CD4-positive, alpha-beta T cell treated with Interferon alpha-2 for 1 hour (primary cell): ENCODE measurements at regions not wholly inside any gene's neighbourhood (a gene's known extent, or its start where the extent isn't known, plus 50 kb on each side); places are given as distances from the start of the nearest gene placed in this dataset.
A peak's percentile ranks its signal among the peaks of the same experiment; 100 is the strongest.

ENCODE experiments used
- DNase-seq, 2 donors: peaks; one replicate each; pipeline ENCODE4 v3.0.0-alpha.2; 2020 to 2022

DNA sequence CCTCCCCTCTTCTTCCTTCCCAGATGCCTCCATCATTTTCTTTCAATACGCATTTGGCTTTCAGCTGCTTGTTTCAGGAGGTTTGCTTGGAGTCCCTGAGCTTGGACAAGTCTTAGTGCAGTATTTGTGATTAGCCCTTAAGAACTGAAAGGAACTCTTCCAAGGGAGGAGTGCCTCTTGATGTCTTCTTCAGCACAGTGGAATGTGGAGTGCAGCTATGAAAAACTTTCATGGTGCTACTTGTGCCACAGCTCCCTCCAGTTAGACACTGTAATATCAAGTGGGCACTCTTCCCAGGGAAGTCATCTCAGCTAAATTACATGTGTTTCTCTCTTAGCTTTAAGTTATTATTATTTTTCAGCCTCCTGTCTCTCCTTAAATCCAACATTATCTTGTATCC is 173.1 kb downstream of the NECTIN3 start:
- no peak for DNase-seq

- DNase-seq: no peak
Observed at GRCh38 chr3:111246967-111247760, 175.5 kb downstream of the NECTIN3 start.

DNA sequence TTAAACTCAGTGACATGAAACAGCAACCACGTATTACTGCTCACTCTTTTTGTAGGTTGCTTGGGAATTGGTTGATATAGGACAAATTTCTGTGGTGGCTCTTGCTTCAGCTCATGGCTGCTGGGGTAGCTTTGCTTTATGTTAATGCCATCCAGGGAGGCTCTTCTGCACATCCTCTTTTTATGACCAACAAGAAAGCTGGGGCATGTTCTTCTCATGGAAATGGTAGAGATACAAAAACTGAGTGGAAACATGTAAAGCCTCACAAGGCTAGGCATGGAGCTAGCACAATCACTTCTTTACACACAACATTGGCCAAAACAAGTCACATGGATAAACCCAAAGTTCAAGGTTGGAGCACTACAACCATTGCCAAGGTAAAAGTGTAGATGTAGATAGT is 176.8 kb downstream of the NECTIN3 start:
- DNase-seq: no peak

- DNase-seq: no peak
Observed at GRCh38 chr3:111249421-111249820, 177.8 kb downstream of the NECTIN3 start.

GRCh38 chr3:111252779-111253178 is 181.2 kb downstream of the NECTIN3 start:
- DNase-seq: peak in 1 of 2 donors; percentile 5

DNA sequence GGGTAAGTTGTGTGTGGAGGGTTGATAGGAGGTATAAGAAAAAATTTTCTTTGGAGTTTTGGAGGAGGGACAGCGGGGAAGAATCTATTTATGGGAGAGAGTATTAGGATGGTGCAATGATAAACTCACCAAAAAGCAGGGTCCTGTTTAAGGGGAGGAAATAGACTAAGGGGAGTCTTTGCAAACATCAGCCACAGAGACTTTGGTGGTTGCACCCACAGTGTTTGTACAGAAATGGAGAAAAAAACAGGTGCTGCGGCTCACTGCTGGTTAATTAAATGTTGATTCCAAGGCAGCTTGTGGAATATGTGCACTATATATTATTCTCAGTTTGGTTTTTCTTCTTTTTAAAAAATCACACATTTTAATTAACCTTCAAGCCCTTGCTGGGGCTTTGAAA is 182.1 kb downstream of the NECTIN3 start:
- DNase-seq: no peak

- peak in 1 of 2 donors; percentile 16 for DNase-seq
Observed at GRCh38 chr3:111260878-111261277, 189.3 kb downstream of the NECTIN3 start.

DNA sequence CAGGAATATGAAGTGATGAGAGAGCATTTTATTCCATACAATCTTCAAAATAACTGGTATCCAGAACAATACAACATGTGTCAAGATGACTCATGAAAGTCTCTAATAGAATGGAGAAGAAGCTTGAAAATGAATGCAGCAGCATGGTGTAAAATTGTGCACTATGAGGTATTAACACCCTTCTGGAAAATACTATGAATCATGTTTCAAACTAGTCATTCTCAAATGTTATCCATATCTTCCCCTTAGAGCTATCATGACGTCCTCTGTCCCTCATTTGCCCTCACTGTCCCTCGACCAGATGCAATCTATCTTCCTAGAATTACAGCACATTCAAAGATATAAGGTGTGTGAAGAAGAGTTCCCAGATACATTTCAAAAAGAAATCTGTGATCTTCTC is 198.2 kb downstream of the NECTIN3 start:
- DNase-seq: no peak

DNA sequence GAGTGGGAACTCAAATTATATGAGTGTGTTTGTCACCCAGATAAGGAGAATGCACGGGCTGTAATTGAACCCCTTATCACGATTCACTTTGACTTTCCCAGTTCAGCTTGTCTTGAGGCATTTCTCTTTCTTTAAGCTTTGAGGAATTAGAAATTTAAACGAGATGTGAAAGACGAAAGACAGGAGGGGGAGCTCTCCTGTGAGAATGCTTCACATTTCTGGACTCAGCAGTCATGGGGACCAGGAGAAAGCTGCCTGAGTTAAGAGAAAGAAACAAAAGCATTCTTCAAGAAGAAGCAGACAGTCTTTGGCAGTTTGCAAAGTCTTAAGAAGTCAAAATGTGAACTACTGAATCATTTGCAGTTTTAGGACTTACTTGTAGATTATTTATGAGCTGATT is 205.6 kb downstream of the NECTIN3 start:
- no peak for DNase-seq

DNA sequence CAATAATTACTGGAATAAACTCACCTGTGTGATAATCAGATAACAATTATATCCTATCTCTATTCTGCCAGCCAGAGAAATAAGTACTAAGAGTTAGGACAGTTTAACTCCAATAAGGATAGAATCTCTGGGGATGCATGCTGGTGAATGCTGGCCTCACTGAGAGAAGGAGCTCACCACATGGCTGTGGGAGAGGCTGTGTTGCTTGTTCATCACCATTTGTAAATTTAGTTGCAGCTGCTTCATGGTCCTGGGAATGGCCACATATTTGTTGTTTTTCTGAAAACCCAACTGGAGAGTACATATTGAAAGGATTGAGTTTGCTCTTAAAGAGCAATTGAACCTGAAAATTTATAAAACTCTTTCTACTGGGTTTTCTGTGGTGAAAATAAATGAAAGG is 207.3 kb downstream of the NECTIN3 start:
- DNase-seq: no peak

DNA sequence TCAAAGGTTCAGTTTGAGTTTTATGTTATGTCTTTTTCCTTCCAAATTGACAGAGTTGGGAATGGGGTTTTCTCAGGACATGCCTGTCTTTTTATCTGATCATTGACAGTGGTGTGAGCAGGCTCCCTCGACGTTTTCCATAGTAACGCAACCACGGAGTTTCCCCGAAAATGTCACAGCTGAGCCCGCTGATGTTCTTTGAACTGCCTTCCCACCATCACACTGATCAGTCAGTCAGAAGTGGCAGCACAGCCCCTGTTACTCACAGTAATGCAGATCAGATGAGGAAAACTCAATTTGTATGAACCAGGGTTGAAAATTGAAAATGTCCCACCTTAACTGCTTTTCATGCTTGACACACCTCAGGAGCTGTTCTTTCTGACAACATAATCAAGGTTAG is 210.4 kb downstream of the NECTIN3 start:
- DNase-seq: no peak

DNA sequence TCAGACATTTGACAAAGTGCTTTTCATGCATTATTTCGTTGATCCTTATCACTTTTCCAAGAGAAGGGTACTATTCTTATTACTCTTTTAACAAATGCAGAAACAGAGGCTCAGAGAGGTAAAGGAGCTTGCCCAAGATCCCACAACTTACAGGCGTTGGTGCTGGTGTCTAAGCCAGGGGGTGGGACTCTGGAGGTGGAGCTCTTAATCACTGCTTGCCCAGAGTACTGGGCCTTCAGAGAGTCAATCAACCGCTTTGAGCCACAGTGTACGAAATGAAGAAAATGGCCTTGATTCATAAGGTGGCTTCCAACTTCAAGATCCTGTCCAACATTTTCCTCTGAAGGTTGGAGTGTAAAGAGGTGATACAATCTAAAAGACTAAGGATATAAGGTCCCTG is 211.5 kb downstream of the NECTIN3 start:
- no peak for DNase-seq

DNA sequence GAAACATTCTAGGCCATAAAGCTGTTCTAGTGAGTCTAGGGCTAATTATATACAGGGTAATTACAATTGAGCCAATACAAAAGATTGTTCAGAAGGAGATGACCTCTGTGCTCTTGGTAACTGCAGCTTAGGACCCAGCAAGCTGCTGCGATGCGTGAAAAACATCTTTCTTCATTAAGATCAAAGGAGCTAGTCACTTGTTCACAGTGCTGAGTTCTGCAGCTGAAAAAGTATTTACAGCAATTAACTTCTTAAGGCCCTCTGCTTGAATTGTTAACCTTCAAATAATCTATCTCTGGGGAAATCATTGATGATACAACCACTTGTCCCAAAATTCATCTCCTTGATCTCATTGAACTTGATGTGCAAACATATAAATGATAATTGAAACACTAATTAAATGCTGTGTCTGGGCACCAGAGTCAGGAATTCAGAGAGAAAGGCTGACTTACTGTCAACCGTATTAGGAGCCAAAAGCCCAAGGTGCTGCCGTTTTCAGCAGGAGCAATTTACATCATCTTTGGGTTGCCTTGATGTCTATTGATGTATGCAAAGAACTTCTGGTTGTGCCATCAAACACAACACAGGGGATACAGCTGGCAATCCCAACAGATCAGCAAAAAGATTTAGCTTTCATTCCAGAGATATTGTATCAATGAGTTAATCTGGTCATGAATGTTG is 213.0 kb downstream of the NECTIN3 start:
- no peak for DNase-seq

DNA sequence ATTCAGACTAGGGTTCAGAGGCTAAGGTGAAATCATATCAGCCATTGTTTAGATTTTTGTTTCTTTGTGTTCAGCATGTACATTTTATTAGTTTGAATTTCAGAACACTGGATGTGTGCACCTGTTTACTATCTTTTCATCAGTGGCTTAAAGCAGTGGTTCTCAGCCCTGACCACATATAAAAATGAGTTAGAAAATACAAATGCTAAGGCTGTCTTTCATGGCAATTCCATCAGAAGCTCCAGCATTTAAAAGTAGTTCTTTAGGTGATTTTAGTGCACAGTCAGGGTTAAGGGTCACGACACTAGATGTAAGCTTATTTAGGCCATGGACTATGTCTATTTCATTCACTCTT is 213.5 kb downstream of the NECTIN3 start:
- no peak for DNase-seq

- no peak for DNase-seq
Observed at GRCh38 chr3:111285694-111286093, 214.1 kb downstream of the NECTIN3 start.

- no peak for DNase-seq
Observed at GRCh38 chr3:111286746-111287145, 215.1 kb downstream of the NECTIN3 start.

DNA sequence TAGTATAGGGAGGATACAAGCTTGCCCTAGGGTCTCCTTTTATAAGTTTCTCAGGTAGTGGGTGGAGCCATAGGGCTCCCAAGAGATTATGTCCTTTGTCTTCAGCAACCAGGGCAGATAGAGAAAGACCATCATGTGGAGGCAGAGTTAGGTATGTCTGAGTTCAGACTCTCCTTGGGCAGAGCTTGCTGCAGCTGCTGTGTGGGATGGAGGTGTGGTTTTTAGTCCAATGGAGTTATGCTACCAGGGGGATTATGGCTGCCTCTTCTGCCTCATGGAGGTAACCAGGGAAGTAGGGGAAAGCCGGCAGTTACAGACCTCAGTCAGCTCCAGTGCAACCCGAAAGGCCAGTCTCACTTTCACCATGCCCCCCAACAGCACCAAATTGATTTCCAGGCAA is 220.5 kb downstream of the NECTIN3 start:
- no peak for DNase-seq

DNA sequence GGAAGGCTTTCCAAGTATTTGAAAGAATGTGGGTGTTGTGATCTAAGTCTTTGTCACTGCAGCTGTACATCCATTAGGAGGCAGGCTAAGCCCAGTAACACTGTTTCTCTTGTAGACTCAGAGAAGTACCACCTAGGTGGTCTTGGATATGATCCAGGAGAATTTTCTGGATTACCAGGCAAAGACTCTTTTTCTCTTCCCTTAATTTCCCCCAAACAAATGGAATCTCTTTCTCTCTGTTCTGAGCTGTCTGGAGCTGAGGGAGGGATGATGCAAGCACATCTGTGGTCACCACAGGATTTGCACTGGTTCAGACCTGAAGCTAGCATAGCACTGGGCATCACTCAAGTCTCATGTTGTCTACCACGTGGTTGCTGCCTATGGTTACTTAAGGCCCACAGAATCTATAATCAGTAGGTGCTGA is 227.6 kb downstream of the NECTIN3 start:
- no peak for DNase-seq

GRCh38 chr3:111301238-111301798 is 229.7 kb downstream of the NECTIN3 start:
- peak in 1 of 2 donors; percentile 23 for DNase-seq

- no peak for DNase-seq
Observed at GRCh38 chr3:111302063-111302462, 230.4 kb downstream of the NECTIN3 start.

DNA sequence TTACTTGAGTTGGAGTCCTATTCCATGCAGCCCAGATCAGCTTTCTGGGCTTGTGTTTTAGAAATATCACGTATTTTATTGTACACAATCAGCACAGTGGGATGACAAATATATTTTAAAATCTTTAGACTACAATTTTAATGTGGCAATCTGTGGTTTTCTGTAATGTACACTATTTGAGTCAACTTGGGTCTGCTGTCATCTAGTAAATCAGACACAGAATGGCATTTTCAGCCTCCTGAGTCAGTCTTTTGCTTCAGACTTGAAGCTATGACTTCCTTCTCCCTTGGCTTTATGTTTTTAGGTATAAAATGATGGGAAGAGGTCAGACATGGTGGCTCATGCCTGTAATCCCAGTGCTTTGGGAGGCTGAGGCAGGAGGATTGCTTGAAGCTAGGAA is 232.1 kb downstream of the NECTIN3 start:
- DNase-seq: no peak

- no peak for DNase-seq
Observed at GRCh38 chr3:111307676-111308075, 234.3 kb upstream of the CD96 start.

DNA sequence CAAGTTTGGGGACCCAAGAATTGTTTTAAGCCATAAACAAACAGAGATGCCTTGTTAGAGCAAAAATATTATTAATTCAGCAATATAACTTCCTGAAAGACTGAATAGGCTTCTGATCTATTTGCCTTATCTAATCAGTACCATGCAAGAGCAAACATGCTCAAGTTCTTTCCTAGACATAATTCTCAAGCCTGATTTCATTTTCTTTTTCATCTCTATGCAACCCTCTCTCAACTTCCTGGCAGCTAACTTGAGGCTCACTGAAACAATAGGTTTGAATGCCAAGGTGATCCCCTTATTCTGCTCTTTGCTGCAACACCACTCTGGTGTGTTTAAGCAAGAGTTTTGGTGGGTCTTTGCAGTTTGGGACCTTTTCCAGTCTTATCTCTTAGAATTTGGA is 230.9 kb upstream of the CD96 start:
- DNase-seq: peak in 1 of 2 donors; percentile 29

GRCh38 chr3:111311709-111312235 is 230.2 kb upstream of the CD96 start:
- peak in 1 of 2 donors; percentile 34 for DNase-seq
